HepG2 (cell line): ENCODE measurements at regions not wholly inside any gene's neighbourhood (a gene's known extent, or its start where the extent isn't known, plus 50 kb on each side); places are given as distances from the start of the nearest gene placed in this dataset.

Source experiments
- ATAC-seq: fragments of 200-7000 bp; cut with Tn5 transposase; 3 replicates; pipeline ENCODE4 v1.9.1; 2020; ENCODE audit warnings: mild to moderate bottlenecking, moderate library complexity
- BruUV-seq: library from RNA; stranded (reverse); fragments of 400-500 nt; replicated peaks from 2 replicates; lab custom pipeline; 2021; lab: Mats Ljungman, UMichigan
- CTCF ChIA-PET: fragments of 300-600 bp; formaldehyde crosslinking; extraction: SDS; loops from one replicate; lab custom pipeline; 2021; ENCODE audit warnings: low total read pairs, inconsistent platforms, low intra/inter-chr PET ratio; lab: Yijun Ruan, JAX
- POLR2A ChIA-PET: fragments of 350-600 bp; sonication (Branson Sonifier 250); formaldehyde crosslinking; loops from one replicate; lab custom pipeline; 2020; ENCODE audit warnings: antibody characterized with exemption, inconsistent platforms; lab: Yijun Ruan, JAX
- DNase-seq: peaks from one replicate; pipeline ENCODE4 v3.0.0-alpha.2; 2015; ENCODE audit warnings: low spot score
- FAIRE-seq: peaks from 3 replicates; lab custom pipeline; 2011; peaks lifted over from hg19 to GRCh38; lab: Jason Lieb, UNC
- H2AFZ ChIP-seq: one replicate; pipeline ENCODE4 v1.6.1; 2011; ENCODE audit warnings: low read length, inconsistent platforms
- H3K27ac ChIP-seq: fragments of 300-600 bp; 3 replicates; pipeline ENCODE4 v1.8.0; 2011; ENCODE audit warnings: mixed run types, mild to moderate bottlenecking, mixed read lengths, low read length, inconsistent platforms; ENCODE audit not compliant: insufficient read depth; ENCODE audit errors: extremely low read length
- H3K27me3 ChIP-seq, 2 experiments: fragments of 200-600 bp in 1 of 2; 2 replicates in 1 of 2; 3 replicates in 1 of 2; pipeline versions ENCODE4 v1.6.0 to v1.8.0; 2011; ENCODE audit warnings: low read length in 2 of 2, mild to moderate bottlenecking in 2 of 2, moderate library complexity in 2 of 2, inconsistent platforms in 1 of 2; ENCODE audit not compliant: insufficient read depth in 2 of 2, control insufficient read depth in 1 of 2
- H3K36me3 ChIP-seq, 2 experiments: fragments of 200-600 bp in 1 of 2; replicated peaks in 1 of 2; 2 replicates in 1 of 2; 3 replicates in 1 of 2; pipeline versions ENCODE4 v1.5.1 to v1.8.0; 2011; ENCODE audit warnings: low read length in 2 of 2, inconsistent platforms in 1 of 2; ENCODE audit not compliant: insufficient read depth in 2 of 2, control insufficient read depth in 1 of 2
- H3K4me1 ChIP-seq: 2 replicates; pipeline ENCODE4 v1.5.1; 2012; ENCODE audit warnings: low read length, inconsistent platforms; ENCODE audit not compliant: insufficient read depth
- H3K4me2 ChIP-seq: 2 replicates; pipeline ENCODE4 v1.6.0; 2011; ENCODE audit warnings: low read depth, low read length, inconsistent platforms
- H3K4me3 ChIP-seq, 3 experiments: fragments of 200-600 bp in 1 of 3; sonication (generic), shearing (Covaris generic) in 1 of 3; replicated peaks in 1 of 3; 2 replicates each; pipeline ENCODE4 v1.5.1; 2011 to 2016; ENCODE audit warnings: low read length in 3 of 3, inconsistent platforms in 2 of 3, low read depth in 2 of 3, mild to moderate bottlenecking in 2 of 3, control low read depth in 1 of 3, mixed read lengths in 1 of 3; ENCODE audit not compliant: insufficient read depth in 1 of 3
- H3K79me2 ChIP-seq: one replicate; pipeline ENCODE4 v1.6.1; 2011; ENCODE audit warnings: low read length, inconsistent platforms; ENCODE audit not compliant: insufficient read depth
- H3K9ac ChIP-seq: 2 replicates; pipeline ENCODE4 v1.6.0; 2011; ENCODE audit warnings: mild to moderate bottlenecking, low read depth, low read length, inconsistent platforms; ENCODE audit not compliant: insufficient read depth
- H3K9me3 ChIP-seq: 2 replicates; pipeline ENCODE4 v1.5.1; 2012; ENCODE audit warnings: mild to moderate bottlenecking, low read length
- H4K20me1 ChIP-seq: 2 replicates; pipeline ENCODE4 v1.6.0; 2011; ENCODE audit warnings: inconsistent platforms, mild to moderate bottlenecking, low read length, moderate library complexity; ENCODE audit not compliant: insufficient read depth
- DDIT3 ChIP-seq: sonication (generic); formaldehyde crosslinking; IDR thresholded peaks from 2 replicates; pipeline ENCODE4 v1.4.0; 2020; ENCODE audit warnings: mild to moderate bottlenecking, missing genetic modification reagents
- FOXA1 ChIP-seq, 2 experiments: fragments of 450-650 bp in 1 of 2; sonication (generic) in 1 of 2; formaldehyde crosslinking in 1 of 2; IDR thresholded peaks; 2 replicates each; pipeline versions ENCODE4 v1.4.0 to v1.6.1; 2016 to 2020; ENCODE audit warnings: missing genetic modification reagents in 1 of 2
- FOXC1 ChIP-seq: sonication (generic); formaldehyde crosslinking; IDR thresholded peaks from 2 replicates; pipeline ENCODE4 v1.8.0; 2022; ENCODE audit warnings: mild to moderate bottlenecking, missing genetic modification reagents, borderline replicate concordance
- GFI1 ChIP-seq: sonication (generic); formaldehyde crosslinking; IDR thresholded peaks from 2 replicates; pipeline ENCODE4 v1.5.0; 2020; ENCODE audit warnings: missing genetic modification reagents, mild to moderate bottlenecking, borderline replicate concordance
- ISL2 ChIP-seq: sonication (generic); formaldehyde crosslinking; IDR thresholded peaks from 2 replicates; pipeline ENCODE4 v1.5.0; 2020; ENCODE audit warnings: missing genetic modification reagents
- JUND ChIP-seq: sonication (generic); formaldehyde crosslinking; IDR thresholded peaks from 2 replicates; pipeline ENCODE4 v1.8.0; 2022; ENCODE audit warnings: mild to moderate bottlenecking, missing genetic modification reagents
- RARA ChIP-seq: IDR thresholded peaks from 2 replicates; pipeline ENCODE4 v1.6.1; 2016; ENCODE audit warnings: missing genetic modification reagents, missing compliant biosample characterization
- RNF2 ChIP-seq: fragments of 450-650 bp; conservative IDR thresholded peaks from 2 replicates; pipeline ENCODE4 v1.6.1; 2016; ENCODE audit warnings: low read depth
- TFDP1 ChIP-seq: IDR thresholded peaks from 2 replicates; pipeline ENCODE4 v1.6.1; 2016; ENCODE audit warnings: missing compliant biosample characterization, missing genetic modification reagents, borderline replicate concordance
- THAP8 ChIP-seq: sonication (generic); formaldehyde crosslinking; IDR thresholded peaks from 2 replicates; pipeline ENCODE4 v1.5.1; 2020; ENCODE audit warnings: missing genetic modification reagents, mild to moderate bottlenecking, borderline replicate concordance
- XBP1 ChIP-seq: sonication (generic); formaldehyde crosslinking; IDR thresholded peaks from 2 replicates; pipeline ENCODE4 v1.5.0; 2020; ENCODE audit warnings: missing genetic modification reagents
- ZBTB34 ChIP-seq: sonication (generic); formaldehyde crosslinking; IDR thresholded peaks from 2 replicates; pipeline ENCODE4 v1.8.0; 2022; ENCODE audit warnings: mild to moderate bottlenecking, missing genetic modification reagents
- ZNF552 ChIP-seq: sonication (generic); formaldehyde crosslinking; IDR thresholded peaks from 2 replicates; pipeline ENCODE4 v1.9.0; 2022; ENCODE audit warnings: missing genetic modification reagents, mild to moderate bottlenecking, borderline replicate concordance
- ZNF614 ChIP-seq: IDR thresholded peaks from 2 replicates; pipeline ENCODE4 v1.6.1; 2018; ENCODE audit warnings: missing biosample characterization, missing genetic modification reagents, inconsistent platforms, borderline replicate concordance
- ZNF792 ChIP-seq: IDR thresholded peaks from 2 replicates; pipeline ENCODE4 v1.6.1; 2016
- WGBS: methylation state at CpG from one replicate; pipeline ENCODE4 v1.1.6; 2017; ENCODE audit warnings: low lambda C conversion rate; 5-methylcytosine and 5-hydroxymethylcytosine counted together
- in situ Hi-C: cut with HindIII; loops from 2 replicates; pipeline ENCODE4 v1.10.0; 2017; ENCODE audit warnings: low pct_unique_long_range_greater_than_20kb; ENCODE audit not compliant: extremely low pct_ligation_motif_present
- intact Hi-C: fragments of 100-400 bp; cut with micrococcal nuclease; formaldehyde crosslinking; loops from one replicate; pipeline ENCODE4 v1.10.0; 2022; ENCODE audit not compliant: unreplicated experiment

GRCh38 chr10:130353928-130354572 is 217.9 kb downstream of the GLRX3 start:
- no peaks in the 10 kb centered on the region for H3K4me1 ChIP-seq
- TF ChIP-seq ZNF552 (CRISPR knock-in tag), result no peak
- H3K4me2 ChIP-seq, result no peak overlapping the region
- DNase-seq (no peak), FAIRE-seq (no peak), ATAC-seq (no peak)
- WGBS, result 30% methylated on average over 10 of the region's 10 CpGs
- H3K36me3 ChIP-seq, result no peaks in the 10 kb centered on the region
- no peaks in the 10 kb centered on the region for H3K9me3 ChIP-seq
- H3K27me3 ChIP-seq, result peaks cover 0 to 4% of the 10 kb centered on the region in 2 experiments; a peak in 1 of 5 replicates
- H3K4me3 ChIP-seq, result no peak overlapping the region
- no peak overlapping the region for H2AFZ ChIP-seq
- BruUV-seq, result no TSS peak
- intact Hi-C loops (no loop called here), in situ Hi-C loops (no loop called here)
- no peak overlapping the region for H3K9ac ChIP-seq
- ChIA-PET POLR2A (no interaction called here), CTCF (no interaction called here)
- H3K79me2 ChIP-seq, result no peaks in the 10 kb centered on the region
- no peaks in the 10 kb centered on the region for H4K20me1 ChIP-seq
- H3K27ac ChIP-seq, result no peak overlapping the region

- no peak overlapping the region for H3K27ac ChIP-seq
- POLR2A ChIA-PET, result no interaction called here
- FAIRE-seq (no peak), ATAC-seq (no peak), DNase-seq (no peak)
- CTCF ChIA-PET, result no interaction called here
- H2AFZ ChIP-seq, result no peak overlapping the region
- H3K4me3 ChIP-seq, result no peak overlapping the region
- 10% methylated on average over 5 of the region's 8 CpGs for WGBS
- H4K20me1 ChIP-seq, result no peaks in the 10 kb centered on the region
- BruUV-seq, result no TSS peak
- H3K79me2 ChIP-seq, result no peaks in the 10 kb centered on the region
- H3K9ac ChIP-seq, result no peak overlapping the region
- no peak overlapping the region for H3K4me2 ChIP-seq
- intact Hi-C loops, result no loop called here
- in situ Hi-C loops, result no loop called here
- H3K4me1 ChIP-seq, result no peaks in the 10 kb centered on the region
- H3K27me3 ChIP-seq, result peaks cover 0 to 4% of the 10 kb centered on the region in 2 experiments; a peak in 1 of 5 replicates
- no peaks in the 10 kb centered on the region for H3K9me3 ChIP-seq
- H3K36me3 ChIP-seq, result no peaks in the 10 kb centered on the region
- TF ChIP-seq ZNF792, result no peak
- TF ChIP-seq XBP1 (CRISPR knock-in tag), result no peak
- no peak for TF ChIP-seq THAP8 (CRISPR knock-in tag)
- no peak for TF ChIP-seq FOXA1 (IDR thresholded peaks at IDR 0.05)
- no peak for TF ChIP-seq FOXA1 (CRISPR knock-in tag; IDR thresholded peaks at IDR 0.05)
- no peak for TF ChIP-seq FOXC1 (CRISPR knock-in tag)
- no peak for TF ChIP-seq ZNF614 (CRISPR knock-in tag)
- TF ChIP-seq RNF2, result no peak
- TF ChIP-seq DDIT3 (CRISPR knock-in tag), result no peak
- no peak for TF ChIP-seq ISL2 (CRISPR knock-in tag)
- TF ChIP-seq TFDP1 (CRISPR knock-in tag), result no peak
- TF ChIP-seq JUND (CRISPR knock-in tag), result no peak
- TF ChIP-seq ZBTB34 (CRISPR knock-in tag), result no peak
- no peak for TF ChIP-seq RARA (CRISPR knock-in tag)
- no peak for TF ChIP-seq GFI1 (CRISPR knock-in tag)
Measured at GRCh38 chr10:130354573-130354954, 218.4 kb downstream of the GLRX3 start.
